Activated naive CD8-positive, alpha-beta T cell (primary cell): ENCODE measurements at regions not wholly inside any gene's neighbourhood (a gene's known extent, or its start where the extent isn't known, plus 50 kb on each side); places are given as distances from the start of the nearest gene placed in this dataset.

Source experiments
- H3K27ac Mint-ChIP-seq: one replicate; pipeline ENCODE4 v1.8.0; 2021; ENCODE audit warnings: mixed read lengths
- H3K27me3 Mint-ChIP-seq: one replicate; pipeline ENCODE4 v1.8.0; 2021; ENCODE audit warnings: mixed read lengths
- H3K36me3 Mint-ChIP-seq: one replicate; pipeline ENCODE4 v1.8.0; 2021; ENCODE audit warnings: mixed read lengths
- H3K4me1 Mint-ChIP-seq: one replicate; pipeline ENCODE4 v1.8.0; 2021; ENCODE audit warnings: low read depth, mixed read lengths
- H3K4me3 Mint-ChIP-seq: one replicate; pipeline ENCODE4 v1.8.0; 2021; ENCODE audit warnings: mild to moderate bottlenecking, mixed read lengths
- H3K9me3 Mint-ChIP-seq: one replicate; pipeline ENCODE4 v1.8.0; 2021; ENCODE audit warnings: low read depth, mixed read lengths

DNA sequence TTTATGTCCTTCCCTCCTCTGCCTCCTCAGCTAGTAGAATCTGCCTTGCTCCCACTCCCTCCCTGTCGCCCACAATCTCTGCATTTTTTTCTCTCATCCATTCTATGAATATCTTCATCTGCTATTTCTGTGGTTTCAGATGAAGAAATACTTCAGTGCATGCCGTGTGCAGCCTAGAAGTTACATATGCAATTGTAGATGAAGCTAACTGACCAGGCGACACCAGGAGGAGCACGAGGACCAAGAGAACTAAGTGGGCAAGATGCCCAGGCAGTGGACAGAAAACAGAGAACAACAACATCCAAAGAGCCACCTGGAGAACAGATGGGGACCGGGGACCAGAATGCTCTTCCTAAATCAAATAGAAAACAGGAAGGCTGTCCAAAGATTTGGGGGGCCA is 121.4 kb upstream of the ATP11B start:
- Mint-ChIP-seq H3K36me3 (no peaks in the 10 kb centered on the region), H3K27ac (no peak overlapping the region), H3K4me1 (no peaks in the 10 kb centered on the region), H3K4me3 (no peak overlapping the region), H3K9me3 (no peaks in the 10 kb centered on the region), H3K27me3 (peaks cover 19% of the 10 kb centered on the region)

- no peaks in the 10 kb centered on the region for H3K4me1 Mint-ChIP-seq
- peaks cover 14% of the 10 kb centered on the region for H3K27me3 Mint-ChIP-seq
- no peak overlapping the region for H3K4me3 Mint-ChIP-seq
- H3K9me3 Mint-ChIP-seq, result no peaks in the 10 kb centered on the region
- H3K36me3 Mint-ChIP-seq, result no peaks in the 10 kb centered on the region
- H3K27ac Mint-ChIP-seq, result no peak overlapping the region
Observed at GRCh38 chr3:182673336-182673735, 120.0 kb upstream of the ATP11B start.

- Mint-ChIP-seq H3K4me3 (peak overlapping the region; percentile 84), H3K36me3 (no peaks in the 10 kb centered on the region), H3K4me1 (peaks cover 11% of the 10 kb centered on the region), H3K27me3 (peaks cover 12% of the 10 kb centered on the region), H3K9me3 (no peaks in the 10 kb centered on the region), H3K27ac (no peak overlapping the region)
Observed at GRCh38 chr3:182682263-182683241, 110.8 kb upstream of the ATP11B start.

GRCh38 chr3:182683453-182683852 is 109.9 kb upstream of the ATP11B start:
- H3K9me3 Mint-ChIP-seq, result no peaks in the 10 kb centered on the region
- H3K4me3 Mint-ChIP-seq, result peak overlapping the region; percentile 84
- peaks cover 11% of the 10 kb centered on the region for H3K4me1 Mint-ChIP-seq
- peaks cover 14% of the 10 kb centered on the region for H3K27me3 Mint-ChIP-seq
- no peaks in the 10 kb centered on the region for H3K36me3 Mint-ChIP-seq
- H3K27ac Mint-ChIP-seq, result no peak overlapping the region

DNA sequence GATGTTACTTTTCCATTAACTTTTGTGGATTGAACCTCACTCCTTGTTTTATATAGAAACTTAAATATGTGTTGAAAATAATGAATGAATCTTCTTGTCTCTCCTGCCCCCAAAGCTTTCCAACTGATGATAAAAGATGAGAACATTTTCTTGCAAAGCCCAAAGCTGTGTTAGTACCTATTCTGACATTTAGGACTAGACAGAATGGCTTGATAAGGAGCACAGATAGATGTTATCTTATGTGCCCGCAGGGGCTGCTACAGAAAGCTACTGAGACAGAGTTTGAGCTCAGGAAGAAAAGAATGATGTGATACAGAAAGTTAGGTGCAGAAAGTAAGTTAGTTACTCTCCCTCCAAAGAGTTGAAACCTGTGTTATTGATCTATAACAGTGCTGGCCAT is 109.4 kb upstream of the ATP11B start:
- peaks cover 14% of the 10 kb centered on the region for H3K27me3 Mint-ChIP-seq
- no peaks in the 10 kb centered on the region for H3K36me3 Mint-ChIP-seq
- H3K4me3 Mint-ChIP-seq, result peak overlapping the region; percentile 84
- no peaks in the 10 kb centered on the region for H3K9me3 Mint-ChIP-seq
- peaks cover 11% of the 10 kb centered on the region for H3K4me1 Mint-ChIP-seq
- H3K27ac Mint-ChIP-seq, result no peak overlapping the region

- H3K9me3 Mint-ChIP-seq, result no peaks in the 10 kb centered on the region
- H3K36me3 Mint-ChIP-seq, result no peaks in the 10 kb centered on the region
- H3K27ac Mint-ChIP-seq, result no peak overlapping the region
- H3K27me3 Mint-ChIP-seq, result peaks cover 14% of the 10 kb centered on the region
- H3K4me1 Mint-ChIP-seq, result peaks cover 11% of the 10 kb centered on the region
- H3K4me3 Mint-ChIP-seq, result no peak overlapping the region
Observed at GRCh38 chr3:182686033-182686886, 107.0 kb upstream of the ATP11B start.

DNA sequence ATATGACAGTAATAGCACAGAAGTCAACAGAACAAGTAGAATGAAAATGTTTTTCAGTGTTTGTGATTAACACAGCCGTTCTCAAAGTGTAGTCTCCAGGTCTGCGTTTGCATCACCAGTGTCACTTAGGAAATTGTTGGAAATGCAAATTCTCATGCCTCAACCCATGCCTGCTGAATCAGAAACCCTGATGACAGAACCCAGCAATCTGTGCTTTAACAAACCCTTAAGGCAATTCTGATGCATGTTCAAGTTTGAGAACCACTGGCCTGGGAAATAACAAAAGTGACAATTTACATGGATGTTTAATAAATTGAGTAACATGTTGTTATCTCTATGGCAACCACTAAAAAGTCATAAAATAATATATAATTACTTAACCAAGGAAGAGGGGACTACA is 103.1 kb upstream of the ATP11B start:
- peaks cover 8% of the 10 kb centered on the region for H3K27me3 Mint-ChIP-seq
- no peaks in the 10 kb centered on the region for H3K4me1 Mint-ChIP-seq
- H3K27ac Mint-ChIP-seq, result no peak overlapping the region
- no peaks in the 10 kb centered on the region for H3K9me3 Mint-ChIP-seq
- H3K4me3 Mint-ChIP-seq, result no peak overlapping the region
- no peaks in the 10 kb centered on the region for H3K36me3 Mint-ChIP-seq

- Mint-ChIP-seq H3K36me3 (no peaks in the 10 kb centered on the region), H3K4me1 (no peaks in the 10 kb centered on the region), H3K9me3 (no peaks in the 10 kb centered on the region), H3K27me3 (peaks cover 5% of the 10 kb centered on the region), H3K4me3 (no peak overlapping the region), H3K27ac (no peak overlapping the region)
Observed at GRCh38 chr3:182692021-182692420, 101.3 kb upstream of the ATP11B start.

DNA sequence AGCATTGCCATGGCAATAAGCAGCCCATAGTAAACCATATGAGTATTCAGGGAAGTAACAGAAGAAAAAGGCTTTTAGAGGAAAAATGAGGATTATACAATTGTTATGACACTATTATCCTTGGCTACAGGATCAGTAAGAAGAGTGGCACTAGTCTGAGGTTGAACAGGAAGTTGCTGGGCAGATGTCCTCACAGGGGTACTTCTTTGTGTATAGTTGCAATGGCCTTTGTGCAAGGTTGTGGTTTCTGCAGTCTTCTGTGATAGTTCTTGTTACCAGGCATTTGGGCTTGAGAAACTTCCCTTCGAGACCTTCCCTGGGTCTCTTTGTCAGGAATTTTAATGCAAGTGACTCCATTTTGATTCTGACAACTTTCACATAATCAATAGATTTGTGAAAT is 100.6 kb upstream of the ATP11B start:
- H3K9me3 Mint-ChIP-seq, result no peaks in the 10 kb centered on the region

DNA sequence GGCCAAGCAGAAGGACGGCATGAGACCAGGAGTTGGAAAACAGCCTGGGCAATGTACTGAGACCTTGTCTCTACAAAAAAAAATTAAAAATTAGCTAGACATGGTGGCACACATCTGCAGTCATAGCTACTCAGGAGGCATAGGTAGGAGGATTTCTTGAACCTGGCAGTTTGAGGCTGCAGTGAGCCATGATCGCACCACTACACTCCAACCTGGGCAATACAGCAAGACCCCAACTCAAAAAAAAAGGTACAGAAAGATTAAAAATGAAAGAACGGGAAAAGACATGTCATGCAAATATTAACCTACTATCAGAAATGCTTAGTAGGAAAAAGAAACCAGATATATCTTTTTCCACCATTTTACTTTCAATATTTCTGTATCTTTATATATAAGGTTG is 99.6 kb upstream of the ATP11B start:
- Mint-ChIP-seq H3K4me1 (no peaks in the 10 kb centered on the region), H3K4me3 (no peak overlapping the region), H3K9me3 (no peaks in the 10 kb centered on the region), H3K27ac (no peak overlapping the region), H3K36me3 (no peaks in the 10 kb centered on the region), H3K27me3 (no peaks in the 10 kb centered on the region)

More for the DNA sequence above, 100.6 kb upstream of the ATP11B start:
- Mint-ChIP-seq H3K36me3 (no peaks in the 10 kb centered on the region), H3K27ac (no peak overlapping the region), H3K4me1 (no peaks in the 10 kb centered on the region), H3K27me3 (peaks cover 2% of the 10 kb centered on the region), H3K4me3 (no peak overlapping the region)

GRCh38 chr3:182696916-182697315 is 96.4 kb upstream of the ATP11B start:
- Mint-ChIP-seq H3K9me3 (no peaks in the 10 kb centered on the region), H3K27me3 (no peaks in the 10 kb centered on the region)

DNA sequence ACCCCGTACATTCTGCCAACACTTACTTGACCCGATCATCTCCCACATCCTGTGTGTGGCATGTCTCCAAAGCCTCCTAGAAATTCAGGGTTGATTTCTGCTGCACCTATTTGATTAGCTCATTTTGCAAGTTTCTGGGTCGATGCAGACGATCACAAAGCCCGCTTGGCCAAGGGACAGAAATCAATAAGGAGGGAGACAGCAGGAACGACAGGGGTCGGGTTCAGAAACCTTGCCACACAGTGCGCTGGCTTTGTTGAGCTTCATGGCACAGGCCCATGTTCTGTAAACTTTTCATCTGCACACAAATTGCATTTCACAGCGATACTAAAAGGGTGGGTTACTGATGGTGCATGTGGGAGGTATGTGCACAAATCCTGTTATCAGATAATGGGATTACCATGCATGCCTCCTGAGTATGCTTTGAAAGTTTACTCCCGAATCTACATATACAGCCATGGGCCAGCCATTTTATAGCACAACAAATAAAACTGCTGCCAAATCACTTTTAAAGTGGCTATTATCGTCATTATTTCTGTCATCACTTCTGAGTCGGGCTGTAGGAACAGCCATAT is 95.9 kb upstream of the ATP11B start:
- H3K9me3 Mint-ChIP-seq, result no peaks in the 10 kb centered on the region
- no peaks in the 10 kb centered on the region for H3K4me1 Mint-ChIP-seq
- H3K4me3 Mint-ChIP-seq, result no peak overlapping the region
- H3K27me3 Mint-ChIP-seq, result no peaks in the 10 kb centered on the region
- no peak overlapping the region for H3K27ac Mint-ChIP-seq
- no peaks in the 10 kb centered on the region for H3K36me3 Mint-ChIP-seq

More at GRCh38 chr3:182696916-182697315, 96.4 kb upstream of the ATP11B start:
- no peaks in the 10 kb centered on the region for H3K36me3 Mint-ChIP-seq
- H3K4me3 Mint-ChIP-seq, result no peak overlapping the region
- no peaks in the 10 kb centered on the region for H3K4me1 Mint-ChIP-seq
- H3K27ac Mint-ChIP-seq, result no peak overlapping the region

GRCh38 chr3:182698078-182698477 is 95.2 kb upstream of the ATP11B start:
- Mint-ChIP-seq H3K27me3 (peaks cover 1% of the 10 kb centered on the region), H3K27ac (no peak overlapping the region), H3K9me3 (no peaks in the 10 kb centered on the region), H3K36me3 (no peaks in the 10 kb centered on the region), H3K4me1 (no peaks in the 10 kb centered on the region), H3K4me3 (no peak overlapping the region)

DNA sequence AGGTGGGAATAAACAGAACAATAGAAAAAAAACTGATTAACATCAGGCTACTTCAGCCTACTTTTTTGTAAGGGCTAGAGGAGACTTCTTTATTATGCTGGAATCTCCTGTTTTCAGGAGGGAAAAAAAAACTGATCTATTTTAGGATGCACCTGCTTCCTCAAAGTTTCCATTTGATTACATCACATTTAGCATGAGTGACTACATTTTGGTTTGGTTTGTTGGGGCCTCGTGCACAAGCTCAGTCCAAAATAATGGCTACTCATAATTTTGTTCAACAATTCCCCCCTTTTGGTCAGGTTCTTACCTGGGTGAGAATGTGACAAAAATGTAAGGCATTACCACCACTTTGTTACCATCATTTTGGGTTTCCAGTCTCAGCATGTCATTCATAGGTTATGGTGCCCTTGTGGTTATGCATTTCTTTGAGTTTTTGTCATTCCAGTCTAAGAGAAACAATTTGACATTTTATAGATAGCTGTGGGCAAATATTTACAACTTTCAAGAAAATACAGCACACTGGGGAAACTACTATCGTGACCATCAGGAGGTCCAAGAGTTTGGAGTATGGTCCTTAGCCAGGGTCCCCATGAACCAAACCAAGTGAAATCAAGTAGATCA is 93.6 kb upstream of the ATP11B start:
- H3K9me3 Mint-ChIP-seq, result no peaks in the 10 kb centered on the region
- H3K27ac Mint-ChIP-seq, result no peak overlapping the region
- no peaks in the 10 kb centered on the region for H3K4me1 Mint-ChIP-seq
- H3K36me3 Mint-ChIP-seq, result no peaks in the 10 kb centered on the region
- no peak overlapping the region for H3K4me3 Mint-ChIP-seq
- H3K27me3 Mint-ChIP-seq, result peaks cover 2% of the 10 kb centered on the region
